ENCODE measurements at regions not wholly inside any gene's neighbourhood (a gene's known extent, or its start where the extent isn't known, plus 50 kb on each side); places are given as distances from the start of the nearest gene placed in this dataset.

GRCh38 chr6:63410435-63411426 is 90.9 kb upstream of the LGSN start:
- CTCF ChIA-PET, result no interaction called here
- intact Hi-C loops (cut with micrococcal nuclease; ENCODE audit: unreplicated experiment), result no loop called here
- Mint-ChIP-seq H3K4me3 (ENCODE audit: low read depth, unreplicated experiment) (no peak overlapping the region), H3K36me3 (ENCODE audit: insufficient read depth, unreplicated experiment) (no peaks in the 10 kb centered on the region), H3K9me3 (ENCODE audit: low read depth, unreplicated experiment) (no peaks in the 10 kb centered on the region), H3K27ac (ENCODE audit: unreplicated experiment) (no peak overlapping the region), H3K4me1 (ENCODE audit: low read depth, unreplicated experiment) (no peaks in the 10 kb centered on the region), H3K27me3 (ENCODE audit: unreplicated experiment) (no peaks in the 10 kb centered on the region)
- no TSS peak for BruUV-seq (replicated peaks)
- TF ChIP-seq CTCF (IDR thresholded peaks at IDR 0.05; ENCODE audit: unreplicated experiment), result no peak
- DNase-seq, result no peak

GRCh38 chr6:63415286-63415685 is 95.5 kb upstream of the LGSN start:
- CTCF ChIA-PET, result no interaction called here
- intact Hi-C loops (cut with micrococcal nuclease; ENCODE audit: unreplicated experiment), result no loop called here

DNA sequence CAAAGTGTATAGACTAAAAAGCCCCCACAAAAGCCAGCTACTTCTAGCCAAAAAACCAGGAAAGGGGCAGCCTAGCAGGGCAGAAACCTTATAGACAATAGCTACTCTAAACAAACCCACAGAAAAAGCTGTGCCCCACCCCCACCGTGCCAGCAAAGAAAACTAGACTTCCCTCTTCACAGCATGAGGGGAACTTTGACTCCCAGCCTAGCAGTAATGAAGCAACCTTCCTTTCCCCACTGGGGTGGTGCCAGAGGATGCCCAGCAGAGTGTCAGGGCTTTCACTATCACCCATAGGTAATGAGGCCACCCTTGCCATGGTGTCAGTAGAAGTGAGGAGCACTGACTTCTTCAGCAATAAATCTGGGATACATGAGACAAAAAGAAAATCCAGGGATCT is 99.0 kb upstream of the LGSN start:
- H3K27ac Mint-ChIP-seq (ENCODE audit: unreplicated experiment), result no peak overlapping the region
- CTCF ChIA-PET, result no interaction called here
- no peaks in the 10 kb centered on the region for H3K27me3 Mint-ChIP-seq (ENCODE audit: unreplicated experiment)
- no TSS peak for BruUV-seq (replicated peaks)
- DNase-seq, result no peak
- no peaks in the 10 kb centered on the region for H3K36me3 Mint-ChIP-seq (ENCODE audit: insufficient read depth, unreplicated experiment)
- intact Hi-C loops (cut with micrococcal nuclease; ENCODE audit: unreplicated experiment), result no loop called here
- no peaks in the 10 kb centered on the region for H3K9me3 Mint-ChIP-seq (ENCODE audit: low read depth, unreplicated experiment)
- H3K4me1 Mint-ChIP-seq (ENCODE audit: low read depth, unreplicated experiment), result no peaks in the 10 kb centered on the region
- H3K4me3 Mint-ChIP-seq (ENCODE audit: low read depth, unreplicated experiment), result no peak overlapping the region
- TF ChIP-seq CTCF (IDR thresholded peaks at IDR 0.05; ENCODE audit: unreplicated experiment), result no peak

More at GRCh38 chr6:63415286-63415685, 95.5 kb upstream of the LGSN start:
- Mint-ChIP-seq H3K36me3 (ENCODE audit: insufficient read depth, unreplicated experiment) (no peaks in the 10 kb centered on the region), H3K9me3 (ENCODE audit: low read depth, unreplicated experiment) (no peaks in the 10 kb centered on the region), H3K4me3 (ENCODE audit: low read depth, unreplicated experiment) (no peak overlapping the region), H3K4me1 (ENCODE audit: low read depth, unreplicated experiment) (no peaks in the 10 kb centered on the region), H3K27me3 (ENCODE audit: unreplicated experiment) (no peaks in the 10 kb centered on the region), H3K27ac (ENCODE audit: unreplicated experiment) (no peak overlapping the region)
- no peak for TF ChIP-seq CTCF (IDR thresholded peaks at IDR 0.05; ENCODE audit: unreplicated experiment)
- no peak for DNase-seq
- no TSS peak for BruUV-seq (replicated peaks)

DNA sequence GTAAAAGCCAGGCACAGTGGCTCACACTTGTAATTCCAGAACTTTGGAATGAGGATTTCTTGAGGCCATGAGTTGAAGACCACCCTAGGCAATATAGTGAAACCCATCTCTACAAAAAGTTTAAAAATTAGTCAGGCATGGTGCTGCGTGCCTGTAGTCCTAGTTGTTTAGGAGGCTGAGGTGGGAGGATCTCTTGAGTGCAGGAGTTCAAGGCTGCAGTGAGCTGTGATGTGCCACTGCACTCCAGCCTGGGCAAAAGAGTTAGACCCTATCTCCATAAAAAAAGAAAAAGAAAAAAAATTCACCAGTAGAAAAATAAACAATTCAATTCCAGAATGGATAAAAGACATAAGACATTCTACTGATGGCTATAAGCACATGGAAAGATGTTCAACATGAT is 104.9 kb upstream of the LGSN start:
- intact Hi-C loops (cut with micrococcal nuclease; ENCODE audit: unreplicated experiment), result no loop called here
- no peak overlapping the region for H3K4me3 Mint-ChIP-seq (ENCODE audit: low read depth, unreplicated experiment)
- no peaks in the 10 kb centered on the region for H3K36me3 Mint-ChIP-seq (ENCODE audit: insufficient read depth, unreplicated experiment)
- BruUV-seq (replicated peaks), result no TSS peak
- no peaks in the 10 kb centered on the region for H3K4me1 Mint-ChIP-seq (ENCODE audit: low read depth, unreplicated experiment)
- TF ChIP-seq CTCF (IDR thresholded peaks at IDR 0.05; ENCODE audit: unreplicated experiment), result no peak
- no peak for DNase-seq
- no peak overlapping the region for H3K27ac Mint-ChIP-seq (ENCODE audit: unreplicated experiment)
- H3K9me3 Mint-ChIP-seq (ENCODE audit: low read depth, unreplicated experiment), result no peaks in the 10 kb centered on the region
- CTCF ChIA-PET, result no interaction called here
- no peaks in the 10 kb centered on the region for H3K27me3 Mint-ChIP-seq (ENCODE audit: unreplicated experiment)

Measured in Calu3 (cell line).